Astrocyte (in vitro differentiated cells and primary cell): ENCODE measurements at regions not wholly inside any gene's neighbourhood (a gene's known extent, or its start where the extent isn't known, plus 50 kb on each side); places are given as distances from the start of the nearest gene placed in this dataset.

Source experiments
- DNase-seq: peaks from one replicate; pipeline ENCODE4 v3.0.0-alpha.2; 2010; ENCODE audit warnings: low read depth
- FAIRE-seq: peaks from 2 replicates; lab custom pipeline; 2011; peaks lifted over from hg19 to GRCh38; lab: Jason Lieb, UNC
- H2AFZ ChIP-seq: 2 replicates; pipeline ENCODE4 v1.6.0; 2012; ENCODE audit warnings: low read depth, low read length, inconsistent platforms
- H3K27ac ChIP-seq: 2 replicates; pipeline ENCODE4 v1.5.1; 2011; ENCODE audit warnings: low read depth, low read length, inconsistent platforms
- H3K27me3 ChIP-seq: 2 replicates; pipeline ENCODE4 v1.6.0; 2011; ENCODE audit warnings: low read length, inconsistent platforms; ENCODE audit not compliant: insufficient read depth
- H3K36me3 ChIP-seq: 2 replicates; pipeline ENCODE4 v1.5.1; 2011; ENCODE audit warnings: low read length, inconsistent platforms; ENCODE audit not compliant: insufficient read depth
- H3K4me1 ChIP-seq: 2 replicates; pipeline ENCODE4 v1.5.1; 2011; ENCODE audit warnings: low read length, inconsistent platforms; ENCODE audit not compliant: insufficient read depth
- H3K4me2 ChIP-seq: 2 replicates; pipeline ENCODE4 v1.6.0; 2012; ENCODE audit warnings: low read length, inconsistent platforms
- H3K4me3 ChIP-seq: 2 replicates; pipeline ENCODE4 v1.5.1; 2011; ENCODE audit warnings: low read depth, mild to moderate bottlenecking, low read length, inconsistent platforms; ENCODE audit not compliant: insufficient read depth
- H3K79me2 ChIP-seq: 2 replicates; pipeline ENCODE4 v1.6.0; 2012; ENCODE audit warnings: mild to moderate bottlenecking, low read length, inconsistent platforms; ENCODE audit not compliant: insufficient read depth
- H3K9ac ChIP-seq: 2 replicates; pipeline ENCODE4 v1.6.0; 2012; ENCODE audit warnings: mild to moderate bottlenecking, low read length, inconsistent platforms
- H3K9me3 ChIP-seq: 2 replicates; pipeline ENCODE4 v1.5.1; 2012; ENCODE audit warnings: low read depth, mild to moderate bottlenecking, low read length, inconsistent platforms; ENCODE audit not compliant: insufficient read depth
- H4K20me1 ChIP-seq: 2 replicates; pipeline ENCODE4 v1.6.0; 2012; ENCODE audit warnings: low read length, inconsistent platforms; ENCODE audit not compliant: insufficient read depth
- H3K27ac Mint-ChIP-seq: one replicate; pipeline ENCODE4 v1.8.0; 2021; ENCODE audit warnings: mild to moderate bottlenecking, mixed read lengths; ENCODE audit not compliant: unreplicated experiment
- H3K27me3 Mint-ChIP-seq: one replicate; pipeline ENCODE4 v1.8.0; 2021; ENCODE audit warnings: low read depth, mixed read lengths; ENCODE audit not compliant: unreplicated experiment
- H3K36me3 Mint-ChIP-seq: one replicate; pipeline ENCODE4 v1.8.0; 2021; ENCODE audit warnings: low read depth, mixed read lengths; ENCODE audit not compliant: unreplicated experiment
- H3K4me1 Mint-ChIP-seq: one replicate; pipeline ENCODE4 v1.8.0; 2021; ENCODE audit warnings: low read depth, mixed read lengths; ENCODE audit not compliant: unreplicated experiment
- H3K4me3 Mint-ChIP-seq: one replicate; pipeline ENCODE4 v1.8.0; 2021; ENCODE audit warnings: mild to moderate bottlenecking, moderate library complexity, mixed read lengths; ENCODE audit not compliant: unreplicated experiment
- H3K9me3 Mint-ChIP-seq: one replicate; pipeline ENCODE4 v1.8.0; 2021; ENCODE audit warnings: mild to moderate bottlenecking, mixed read lengths; ENCODE audit not compliant: unreplicated experiment
- EZH2 ChIP-seq: IDR thresholded peaks from 2 replicates; pipeline ENCODE4 v1.6.1; 2012; ENCODE audit warnings: mild to moderate bottlenecking, low read length, inconsistent platforms; ENCODE audit not compliant: insufficient read depth
- TF ChIP-seq, protein P1 (sequence below): IDR thresholded peaks from 2 replicates; pipeline ENCODE4 v1.5.1; 2011; ENCODE audit warnings: low read depth, mild to moderate bottlenecking, inconsistent platforms, low read length, moderate library complexity; ENCODE audit not compliant: insufficient read depth

DNA sequence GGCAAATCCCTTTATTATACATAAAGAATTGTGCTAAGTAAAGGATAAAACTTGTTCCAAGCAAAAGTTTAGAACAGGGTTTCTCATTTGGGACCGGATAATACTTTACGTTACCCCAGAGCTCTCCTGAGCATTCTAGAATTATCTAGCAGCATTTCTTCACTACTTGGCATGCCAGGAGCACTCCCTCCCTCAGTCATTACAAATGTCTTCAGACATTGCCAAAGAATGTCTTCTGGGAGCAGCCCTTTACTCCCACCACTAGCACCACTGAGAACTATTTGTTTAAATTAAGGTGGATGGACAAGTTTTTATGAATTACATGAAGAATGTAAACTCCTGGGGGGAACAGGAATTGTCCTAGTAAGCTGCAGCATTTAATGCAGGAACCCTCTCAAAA, 516.4 kb downstream of the GBE1 start:
- Histone ChIP-seq H2AFZ (no peak overlapping the region), H3K9me3 (no peaks in the 10 kb centered on the region), H3K4me1 (no peaks in the 10 kb centered on the region), H3K4me2 (no peak overlapping the region), H4K20me1 (no peaks in the 10 kb centered on the region), H3K36me3 (no peaks in the 10 kb centered on the region), H3K9ac (no peak overlapping the region), H3K27me3 (no peaks in the 10 kb centered on the region), H3K79me2 (no peaks in the 10 kb centered on the region), H3K4me3 (no peak overlapping the region), H3K27ac (no peak overlapping the region)
- FAIRE-seq = no peak
- H3K27ac Mint-ChIP-seq = no peak overlapping the region
- no peaks in the 10 kb centered on the region for H3K9me3 Mint-ChIP-seq
- DNase-seq = peak; percentile 30
- no peak for TF ChIP-seq EZH2
- TF ChIP-seq, protein P1, sequence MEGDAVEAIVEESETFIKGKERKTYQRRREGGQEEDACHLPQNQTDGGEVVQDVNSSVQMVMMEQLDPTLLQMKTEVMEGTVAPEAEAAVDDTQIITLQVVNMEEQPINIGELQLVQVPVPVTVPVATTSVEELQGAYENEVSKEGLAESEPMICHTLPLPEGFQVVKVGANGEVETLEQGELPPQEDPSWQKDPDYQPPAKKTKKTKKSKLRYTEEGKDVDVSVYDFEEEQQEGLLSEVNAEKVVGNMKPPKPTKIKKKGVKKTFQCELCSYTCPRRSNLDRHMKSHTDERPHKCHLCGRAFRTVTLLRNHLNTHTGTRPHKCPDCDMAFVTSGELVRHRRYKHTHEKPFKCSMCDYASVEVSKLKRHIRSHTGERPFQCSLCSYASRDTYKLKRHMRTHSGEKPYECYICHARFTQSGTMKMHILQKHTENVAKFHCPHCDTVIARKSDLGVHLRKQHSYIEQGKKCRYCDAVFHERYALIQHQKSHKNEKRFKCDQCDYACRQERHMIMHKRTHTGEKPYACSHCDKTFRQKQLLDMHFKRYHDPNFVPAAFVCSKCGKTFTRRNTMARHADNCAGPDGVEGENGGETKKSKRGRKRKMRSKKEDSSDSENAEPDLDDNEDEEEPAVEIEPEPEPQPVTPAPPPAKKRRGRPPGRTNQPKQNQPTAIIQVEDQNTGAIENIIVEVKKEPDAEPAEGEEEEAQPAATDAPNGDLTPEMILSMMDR = no peak
- no peaks in the 10 kb centered on the region for H3K27me3 Mint-ChIP-seq
- no peaks in the 10 kb centered on the region for H3K36me3 Mint-ChIP-seq
- no peak overlapping the region for H3K4me3 Mint-ChIP-seq
- peaks cover 10% of the 10 kb centered on the region for H3K4me1 Mint-ChIP-seq

DNA sequence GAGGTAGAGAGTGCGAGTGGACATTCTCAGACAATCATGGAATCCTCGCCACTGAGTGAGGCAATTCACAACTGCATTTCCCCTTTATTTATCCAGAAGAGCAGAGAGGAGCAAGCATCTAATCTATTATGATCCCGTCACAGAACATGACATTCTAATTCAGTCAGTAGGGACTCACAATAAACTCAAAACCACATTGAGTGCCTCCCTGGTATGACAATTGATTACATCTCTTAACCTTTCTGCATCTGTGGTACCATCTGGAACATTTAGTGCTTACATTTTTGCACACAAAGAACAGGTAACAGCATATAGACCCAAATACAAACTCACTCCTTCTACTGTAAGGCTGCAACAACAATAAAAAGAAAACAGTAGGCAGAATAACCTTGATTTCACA, 517.2 kb downstream of the GBE1 start:
- no peak for FAIRE-seq
- Mint-ChIP-seq H3K36me3 (no peaks in the 10 kb centered on the region), H3K27me3 (no peaks in the 10 kb centered on the region), H3K4me1 (peaks cover 3% of the 10 kb centered on the region), H3K4me3 (no peak overlapping the region), H3K27ac (no peak overlapping the region), H3K9me3 (no peaks in the 10 kb centered on the region)
- no peaks in the 10 kb centered on the region for H3K4me1 ChIP-seq
- no peak overlapping the region for H3K9ac ChIP-seq
- H3K4me3 ChIP-seq = no peak overlapping the region
- no peaks in the 10 kb centered on the region for H3K27me3 ChIP-seq
- no peaks in the 10 kb centered on the region for H3K79me2 ChIP-seq
- no peak overlapping the region for H2AFZ ChIP-seq
- no peak overlapping the region for H3K27ac ChIP-seq
- TF ChIP-seq EZH2 = no peak
- TF ChIP-seq, protein P1 = no peak
- DNase-seq = no peak
- H4K20me1 ChIP-seq = no peaks in the 10 kb centered on the region
- no peaks in the 10 kb centered on the region for H3K9me3 ChIP-seq
- no peak overlapping the region for H3K4me2 ChIP-seq
- H3K36me3 ChIP-seq = no peaks in the 10 kb centered on the region

DNA sequence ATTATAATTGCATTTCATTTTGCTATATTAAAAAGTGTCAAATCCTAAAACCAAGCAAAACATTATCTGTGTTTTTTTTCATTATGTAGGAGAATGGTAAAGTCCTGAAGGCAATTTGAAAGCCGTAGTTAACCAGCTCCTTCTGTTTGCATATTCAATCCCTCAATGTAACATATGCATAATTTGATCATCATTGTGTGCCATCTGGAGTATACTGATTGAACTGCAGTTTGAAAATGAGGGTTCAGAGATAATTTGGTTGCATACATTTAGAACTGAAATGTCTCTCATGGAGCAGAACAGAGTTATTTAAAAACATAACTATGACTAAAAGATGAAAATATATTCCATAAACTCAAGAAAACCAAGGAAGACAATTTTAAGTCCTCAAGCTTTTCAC, 518.6 kb downstream of the GBE1 start:
- Histone ChIP-seq H3K4me3 (no peak overlapping the region), H3K79me2 (no peaks in the 10 kb centered on the region), H2AFZ (no peak overlapping the region), H4K20me1 (no peaks in the 10 kb centered on the region), H3K4me1 (no peaks in the 10 kb centered on the region), H3K4me2 (no peak overlapping the region), H3K36me3 (no peaks in the 10 kb centered on the region), H3K27ac (no peak overlapping the region), H3K27me3 (no peaks in the 10 kb centered on the region), H3K9me3 (no peaks in the 10 kb centered on the region), H3K9ac (no peak overlapping the region)
- DNase-seq (no peak), FAIRE-seq (no peak)
- H3K36me3 Mint-ChIP-seq = no peaks in the 10 kb centered on the region
- TF ChIP-seq, protein P1 = peak; percentile 53
- TF ChIP-seq EZH2 = no peak
- H3K27ac Mint-ChIP-seq = no peak overlapping the region
- H3K4me3 Mint-ChIP-seq = no peak overlapping the region
- H3K4me1 Mint-ChIP-seq = no peaks in the 10 kb centered on the region
- H3K9me3 Mint-ChIP-seq = no peaks in the 10 kb centered on the region
- no peaks in the 10 kb centered on the region for H3K27me3 Mint-ChIP-seq
